AG09319 (cell line): ENCODE measurements at regions not wholly inside any gene's neighbourhood (a gene's known extent, or its start where the extent isn't known, plus 50 kb on each side); places are given as distances from the start of the nearest gene placed in this dataset.

Experiments
- DNase-seq: peaks from one replicate; pipeline ENCODE4 v3.0.0-alpha.2; 2010; ENCODE audit warnings: low read depth; ENCODE audit errors: extremely low read depth
- CTCF ChIP-seq: IDR thresholded peaks from 2 replicates; pipeline ENCODE4 v1.5.1; 2011; ENCODE audit warnings: low read depth, mild to moderate bottlenecking, inconsistent platforms, low read length, moderate library complexity

GRCh38 chr10:8596929-8597472, 542.5 kb downstream of the GATA3 start:
- no peak for TF ChIP-seq CTCF
- DNase-seq: no peak

- DNase-seq: no peak
- TF ChIP-seq CTCF: no peak
Measured at GRCh38 chr10:8600192-8600591, 545.7 kb downstream of the GATA3 start.

GRCh38 chr10:8602821-8603220, 548.3 kb downstream of the GATA3 start:
- no peak for TF ChIP-seq CTCF
- no peak for DNase-seq

GRCh38 chr10:8614054-8614565, 559.6 kb downstream of the GATA3 start:
- no peak for TF ChIP-seq CTCF
- DNase-seq: no peak

- DNase-seq: no peak
Measured at GRCh38 chr10:8615118-8615517, 560.6 kb downstream of the GATA3 start.

GRCh38 chr10:8616166-8616565, 561.7 kb downstream of the GATA3 start:
- no peak for TF ChIP-seq CTCF
- no peak for DNase-seq

More at GRCh38 chr10:8615118-8615517, 560.6 kb downstream of the GATA3 start:
- TF ChIP-seq CTCF: no peak

GRCh38 chr10:8617792-8618191, 563.3 kb downstream of the GATA3 start:
- no peak for TF ChIP-seq CTCF
- DNase-seq: no peak
